Glutamatergic neuron (in vitro differentiated cells): ENCODE measurements at regions not wholly inside any gene's neighbourhood (a gene's known extent, or its start where the extent isn't known, plus 50 kb on each side); places are given as distances from the start of the nearest gene placed in this dataset.

Experiments
- DNase-seq: peaks from one replicate; pipeline ENCODE4 v3.0.0; 2022
- H3K27ac Mint-ChIP-seq: one replicate; pipeline ENCODE4 v1.8.0; 2020; ENCODE audit warnings: mild to moderate bottlenecking, mixed read lengths, inconsistent platforms; ENCODE audit not compliant: unreplicated experiment
- H3K27me3 Mint-ChIP-seq: one replicate; pipeline ENCODE4 v1.8.0; 2020; ENCODE audit warnings: mild to moderate bottlenecking, moderate library complexity, mixed read lengths, inconsistent platforms; ENCODE audit not compliant: unreplicated experiment
- H3K36me3 Mint-ChIP-seq: one replicate; pipeline ENCODE4 v1.8.0; 2020; ENCODE audit warnings: mild to moderate bottlenecking, mixed read lengths, inconsistent platforms; ENCODE audit not compliant: unreplicated experiment
- H3K4me1 Mint-ChIP-seq: one replicate; pipeline ENCODE4 v1.8.0; 2020; ENCODE audit warnings: mild to moderate bottlenecking, low read depth, mixed read lengths, inconsistent platforms; ENCODE audit not compliant: unreplicated experiment
- H3K4me3 Mint-ChIP-seq: one replicate; pipeline ENCODE4 v1.8.0; 2020; ENCODE audit warnings: mild to moderate bottlenecking, mixed read lengths, inconsistent platforms; ENCODE audit not compliant: unreplicated experiment
- H3K9me3 Mint-ChIP-seq: one replicate; pipeline ENCODE4 v1.8.0; 2020; ENCODE audit warnings: mild to moderate bottlenecking, moderate library complexity, mixed read lengths, inconsistent platforms; ENCODE audit not compliant: unreplicated experiment
- TF ChIP-seq, protein P1 (sequence below): fragments of 200-600 bp; sonication (generic); IDR thresholded peaks from one replicate; pipeline ENCODE4 v1.5.0; 2021; ENCODE audit not compliant: partially characterized antibody, unreplicated experiment

GRCh38 chr19:31505596-31505910 is 156.3 kb upstream of the TSHZ3 start:
- DNase-seq, result no peak
- peaks cover 2% of the 10 kb centered on the region for H3K9me3 Mint-ChIP-seq
- H3K4me3 Mint-ChIP-seq, result no peak overlapping the region
- H3K27me3 Mint-ChIP-seq, result no peaks in the 10 kb centered on the region
- H3K27ac Mint-ChIP-seq, result no peak overlapping the region
- H3K36me3 Mint-ChIP-seq, result no peaks in the 10 kb centered on the region
- TF ChIP-seq, protein P1, sequence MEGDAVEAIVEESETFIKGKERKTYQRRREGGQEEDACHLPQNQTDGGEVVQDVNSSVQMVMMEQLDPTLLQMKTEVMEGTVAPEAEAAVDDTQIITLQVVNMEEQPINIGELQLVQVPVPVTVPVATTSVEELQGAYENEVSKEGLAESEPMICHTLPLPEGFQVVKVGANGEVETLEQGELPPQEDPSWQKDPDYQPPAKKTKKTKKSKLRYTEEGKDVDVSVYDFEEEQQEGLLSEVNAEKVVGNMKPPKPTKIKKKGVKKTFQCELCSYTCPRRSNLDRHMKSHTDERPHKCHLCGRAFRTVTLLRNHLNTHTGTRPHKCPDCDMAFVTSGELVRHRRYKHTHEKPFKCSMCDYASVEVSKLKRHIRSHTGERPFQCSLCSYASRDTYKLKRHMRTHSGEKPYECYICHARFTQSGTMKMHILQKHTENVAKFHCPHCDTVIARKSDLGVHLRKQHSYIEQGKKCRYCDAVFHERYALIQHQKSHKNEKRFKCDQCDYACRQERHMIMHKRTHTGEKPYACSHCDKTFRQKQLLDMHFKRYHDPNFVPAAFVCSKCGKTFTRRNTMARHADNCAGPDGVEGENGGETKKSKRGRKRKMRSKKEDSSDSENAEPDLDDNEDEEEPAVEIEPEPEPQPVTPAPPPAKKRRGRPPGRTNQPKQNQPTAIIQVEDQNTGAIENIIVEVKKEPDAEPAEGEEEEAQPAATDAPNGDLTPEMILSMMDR, result no peak
- peaks cover 10% of the 10 kb centered on the region for H3K4me1 Mint-ChIP-seq

DNA sequence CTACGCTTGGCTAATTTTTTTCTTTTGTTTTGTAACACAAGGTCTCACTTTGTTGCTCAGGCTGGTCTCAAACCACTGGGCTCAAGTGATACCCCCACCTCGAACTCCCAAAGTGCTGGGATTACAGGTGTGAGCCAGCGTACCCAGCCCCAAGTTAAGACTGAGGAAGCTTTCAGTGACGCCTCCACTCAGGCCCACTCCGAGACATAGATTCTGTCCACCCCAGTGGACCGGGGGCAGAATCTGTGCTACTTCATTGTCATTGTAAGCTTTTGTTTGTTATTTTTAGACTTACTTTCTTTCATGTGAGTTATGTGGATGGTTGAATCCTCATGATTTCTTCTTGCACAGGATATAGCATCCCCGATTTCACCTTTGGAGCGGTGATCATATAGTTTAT is 156.9 kb upstream of the TSHZ3 start:
- H3K27ac Mint-ChIP-seq, result no peak overlapping the region
- H3K36me3 Mint-ChIP-seq, result no peaks in the 10 kb centered on the region
- peaks cover 6% of the 10 kb centered on the region for H3K4me1 Mint-ChIP-seq
- TF ChIP-seq, protein P1, result no peak
- no peak for DNase-seq
- peaks cover 4% of the 10 kb centered on the region for H3K9me3 Mint-ChIP-seq
- H3K27me3 Mint-ChIP-seq, result peaks cover 2% of the 10 kb centered on the region
- H3K4me3 Mint-ChIP-seq, result no peak overlapping the region

GRCh38 chr19:31510635-31511034 is 161.4 kb upstream of the TSHZ3 start:
- H3K27ac Mint-ChIP-seq, result no peak overlapping the region
- no peak overlapping the region for H3K4me3 Mint-ChIP-seq
- DNase-seq, result no peak
- no peaks in the 10 kb centered on the region for H3K36me3 Mint-ChIP-seq
- TF ChIP-seq, protein P1, result no peak
- no peaks in the 10 kb centered on the region for H3K4me1 Mint-ChIP-seq
- H3K27me3 Mint-ChIP-seq, result peaks cover 4% of the 10 kb centered on the region
- peaks cover 4% of the 10 kb centered on the region for H3K9me3 Mint-ChIP-seq

GRCh38 chr19:31511098-31511497 is 161.9 kb upstream of the TSHZ3 start:
- H3K4me1 Mint-ChIP-seq, result no peaks in the 10 kb centered on the region
- TF ChIP-seq, protein P1, result no peak
- no peaks in the 10 kb centered on the region for H3K36me3 Mint-ChIP-seq
- H3K27ac Mint-ChIP-seq, result no peak overlapping the region
- DNase-seq, result no peak
- H3K27me3 Mint-ChIP-seq, result peaks cover 4% of the 10 kb centered on the region
- H3K4me3 Mint-ChIP-seq, result no peak overlapping the region
- peaks cover 4% of the 10 kb centered on the region for H3K9me3 Mint-ChIP-seq

DNA sequence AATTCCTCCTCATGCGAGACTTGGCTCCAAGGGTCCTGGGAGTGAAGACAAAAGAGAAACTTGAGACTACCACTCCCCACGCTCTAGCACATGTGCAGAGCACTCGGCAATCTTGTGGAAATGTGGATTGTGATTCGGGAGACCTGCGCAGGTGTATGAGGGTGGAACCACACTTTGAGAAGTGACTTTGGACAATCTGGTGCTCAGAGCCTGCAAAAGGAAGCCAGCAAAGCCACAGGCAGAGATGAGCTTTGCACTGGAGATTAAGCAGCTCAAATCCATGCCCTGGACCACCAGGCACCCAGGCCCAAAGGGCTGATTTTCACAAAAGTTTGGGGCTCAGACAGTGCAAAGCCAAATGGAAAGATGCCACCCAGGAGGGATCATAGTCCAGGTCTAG is 162.5 kb upstream of the TSHZ3 start:
- no peak overlapping the region for H3K4me3 Mint-ChIP-seq
- peaks cover 4% of the 10 kb centered on the region for H3K9me3 Mint-ChIP-seq
- TF ChIP-seq, protein P1, result no peak
- no peak for DNase-seq
- H3K4me1 Mint-ChIP-seq, result no peaks in the 10 kb centered on the region
- peaks cover 4% of the 10 kb centered on the region for H3K27me3 Mint-ChIP-seq
- H3K27ac Mint-ChIP-seq, result no peak overlapping the region
- H3K36me3 Mint-ChIP-seq, result no peaks in the 10 kb centered on the region
